K562 (cell line): ENCODE measurements at regions not wholly inside any gene's neighbourhood (a gene's known extent, or its start where the extent isn't known, plus 50 kb on each side); places are given as distances from the start of the nearest gene placed in this dataset.

Experiments
- ATAC-seq: fragments of 200-7000 bp; cut with Tn5 transposase; 3 replicates; pipeline ENCODE4 v1.9.1; 2020; ENCODE audit warnings: moderate library complexity
- BruUV-seq: library from RNA; stranded (reverse); fragments of 400-500 nt; replicated peaks from 2 replicates; lab custom pipeline; 2021; lab: Mats Ljungman, UMichigan
- CTCF ChIA-PET: fragments of 300-600 bp; formaldehyde crosslinking; extraction: SDS; loops from one replicate; lab custom pipeline; 2021; ENCODE audit warnings: low intra/inter-chr PET ratio; lab: Yijun Ruan, JAX
- POLR2A ChIA-PET: fragments of 300-600, 350-650 bp; sonication (Branson Sonifier 250); formaldehyde crosslinking; extraction: SDS; loops from one replicate; lab custom pipeline; 2021; ENCODE audit warnings: antibody characterized with exemption, inconsistent platforms; lab: Yijun Ruan, JAX
- DNase-seq, 4 experiments: peaks; one replicate each; pipeline versions ENCODE4 v3.0.0 to v3.0.0-alpha.2; 2011 to 2018; ENCODE audit warnings: low spot score in 3 of 4, mixed read lengths in 3 of 4; ENCODE audit errors: extremely low read depth in 1 of 4
- FAIRE-seq: peaks from 2 replicates; lab custom pipeline; 2011; peaks lifted over from hg19 to GRCh38; lab: Jason Lieb, UNC
- H2AFZ ChIP-seq: 2 replicates; pipeline ENCODE4 v1.6.0; 2011; ENCODE audit warnings: low read depth, low read length, control low read depth, inconsistent platforms
- H3K27ac ChIP-seq: fragments of 200-600 bp; 3 replicates; pipeline ENCODE4 v1.8.0; 2011; ENCODE audit warnings: low read depth, mild to moderate bottlenecking, control low read depth, inconsistent platforms, low read length, moderate library complexity, mixed read lengths; ENCODE audit errors: extremely low read depth
- H3K27me3 ChIP-seq, 2 experiments: fragments of 300-600 bp in 1 of 2; 2 replicates in 1 of 2; 3 replicates in 1 of 2; pipeline versions ENCODE4 v1.6.0 to v1.8.0; 2011; ENCODE audit warnings: inconsistent platforms in 2 of 2, low read length in 2 of 2, mild to moderate bottlenecking in 1 of 2, mixed read lengths in 1 of 2, moderate library complexity in 1 of 2; ENCODE audit not compliant: control insufficient read depth in 2 of 2, insufficient read depth in 2 of 2
- H3K36me3 ChIP-seq: fragments of 300-600 bp; 3 replicates; pipeline ENCODE4 v1.8.0; 2011; ENCODE audit warnings: mild to moderate bottlenecking, low read length, inconsistent platforms; ENCODE audit not compliant: control insufficient read depth, insufficient read depth
- H3K4me1 ChIP-seq, 2 experiments: fragments of 200-600 bp in 1 of 2; replicated peaks in 1 of 2; 2 replicates in 1 of 2; 3 replicates in 1 of 2; pipeline versions ENCODE4 v1.5.1 to v1.8.0; 2011; ENCODE audit warnings: inconsistent platforms in 2 of 2, low read length in 2 of 2, mild to moderate bottlenecking in 1 of 2, mixed read lengths in 1 of 2, moderate library complexity in 1 of 2; ENCODE audit not compliant: control insufficient read depth in 2 of 2, insufficient read depth in 2 of 2
- H3K4me2 ChIP-seq: 2 replicates; pipeline ENCODE4 v1.6.1; 2011; ENCODE audit warnings: low read length, control low read depth, inconsistent platforms, mixed read lengths; ENCODE audit not compliant: insufficient read depth
- H3K4me3 ChIP-seq: fragments of 200-600 bp; sonication (generic), shearing (Covaris generic); 2 replicates; pipeline ENCODE4 v1.5.1; 2016; ENCODE audit warnings: control low read depth, inconsistent platforms
- H3K79me2 ChIP-seq: fragments of 200-600 bp; 3 replicates; pipeline ENCODE4 v1.8.0; 2011; ENCODE audit warnings: low read length, inconsistent platforms; ENCODE audit not compliant: control insufficient read depth, insufficient read depth
- H3K9ac ChIP-seq, 2 experiments: 2 replicates each; pipeline versions ENCODE4 v1.6.0 to v1.6.1; 2011; ENCODE audit warnings: low read depth in 2 of 2, low read length in 2 of 2, control low read depth in 1 of 2, inconsistent platforms in 1 of 2, mild to moderate bottlenecking in 1 of 2, mixed read lengths in 1 of 2; ENCODE audit not compliant: insufficient read depth in 1 of 2
- H3K9me1 ChIP-seq: one replicate; pipeline ENCODE4 v1.6.0; 2011; ENCODE audit warnings: inconsistent platforms, mild to moderate bottlenecking, low read length, moderate library complexity; ENCODE audit not compliant: control insufficient read depth, insufficient read depth
- H3K9me3 ChIP-seq: replicated peaks from 2 replicates; pipeline ENCODE4 v1.5.1; 2011; ENCODE audit warnings: low read depth, low read length, inconsistent platforms; ENCODE audit not compliant: control insufficient read depth, insufficient read depth
- H4K20me1 ChIP-seq: replicated peaks from 2 replicates; pipeline ENCODE4 v1.6.1; 2011; ENCODE audit warnings: low read length, inconsistent platforms, mixed read lengths; ENCODE audit not compliant: control insufficient read depth, insufficient read depth
- BMI1 ChIP-seq: fragments of 150-350 bp; IDR thresholded peaks from 2 replicates; pipeline ENCODE4 v1.6.1; 2014; ENCODE audit warnings: low read length
- BRF1 ChIP-seq: IDR thresholded peaks from 3 replicates; pipeline ENCODE4 v1.6.1; 2011; ENCODE audit warnings: borderline replicate concordance, mild to moderate bottlenecking; ENCODE audit not compliant: insufficient read length; ENCODE audit errors: extremely low read depth
- FOXJ3 ChIP-seq: sonication (generic); formaldehyde crosslinking; IDR thresholded peaks from 2 replicates; pipeline ENCODE4 v1.4.0; 2020; ENCODE audit warnings: mild to moderate bottlenecking, missing genetic modification reagents
- MAFK ChIP-seq: IDR thresholded peaks from 2 replicates; pipeline ENCODE4 v1.6.1; 2011; ENCODE audit warnings: low read length, improper control_type of control experiment
- PHTF2 ChIP-seq: fragments of 250-450 bp; sonication (Bioruptor Pico); IDR thresholded peaks from 2 replicates; pipeline ENCODE4 v1.5.0; 2021; ENCODE audit warnings: mild to moderate bottlenecking
- SIRT6 ChIP-seq: IDR thresholded peaks from one replicate; pipeline ENCODE4 v1.6.1; 2012; ENCODE audit warnings: low read depth, mild to moderate bottlenecking, control low read depth, inconsistent platforms, low read length, moderate library complexity
- ZC3H4 ChIP-seq: sonication (generic); formaldehyde crosslinking; IDR thresholded peaks from 2 replicates; pipeline ENCODE4 v1.9.0; 2021; ENCODE audit warnings: missing genetic modification reagents, borderline replicate concordance
- ZNF431 ChIP-seq: sonication (generic); formaldehyde crosslinking; IDR thresholded peaks from 2 replicates; pipeline ENCODE4 v1.8.0; 2022; ENCODE audit warnings: mild to moderate bottlenecking, missing genetic modification reagents
- ZSCAN32 ChIP-seq: fragments of 450-650 bp; formaldehyde crosslinking; IDR thresholded peaks from 2 replicates; pipeline ENCODE4 v1.4.0; 2020; ENCODE audit warnings: mild to moderate bottlenecking, moderate library complexity
- WGBS: fragments of 100-300 bp; shearing (Covaris generic); methylation state at CpG from one replicate; pipeline ENCODE4 v1.1.6; 2016; ENCODE audit warnings: low coverage, mixed read lengths; ENCODE audit not compliant: insufficient coverage; ENCODE audit errors: missing lambda C conversion rate; 5-methylcytosine and 5-hydroxymethylcytosine counted together
- in situ Hi-C: fragments of 300-500 bp; cut with MboI; formaldehyde crosslinking; loops from 4 replicates; pipeline ENCODE4 v1.15.0; 2018; ENCODE audit warnings: inconsistent platforms, mixed read lengths
- intact Hi-C: fragments of 100-400 bp; cut with micrococcal nuclease; formaldehyde crosslinking; loops from 2 replicates; pipeline ENCODE4 v1.14.2; 2022
- TF ChIP-seq, protein P1 (sequence below): fragments of 250-450 bp; sonication (Bioruptor Pico); IDR thresholded peaks from 2 replicates; pipeline ENCODE4 v1.4.0; 2020; ENCODE audit warnings: mild to moderate bottlenecking

- in situ Hi-C loops (no loop called here), intact Hi-C loops (no loop called here)
- Histone ChIP-seq H3K9me3 (peaks cover 1% of the 10 kb centered on the region; the same call in 1 of the 2 replicates), H3K79me2 (no peaks in the 10 kb centered on the region), H3K9ac (no peak overlapping the region), H4K20me1 (no peaks in the 10 kb centered on the region), H3K4me1 (no peaks in the 10 kb centered on the region), H3K4me2 (no peak overlapping the region), H3K27ac (no peak overlapping the region), H3K36me3 (no peaks in the 10 kb centered on the region), H3K4me3 (no peak overlapping the region), H3K9me1 (no peaks in the 10 kb centered on the region), H3K27me3 (no peaks in the 10 kb centered on the region), H2AFZ (no peak overlapping the region)
- WGBS, result 0% methylated on average over 2 of the region's 2 CpGs
- FAIRE-seq (no peak), ATAC-seq (no peak), DNase-seq (no peak)
- no peak for TF ChIP-seq PHTF2 (CRISPR knock-in tag)
- TF ChIP-seq, protein P1, sequence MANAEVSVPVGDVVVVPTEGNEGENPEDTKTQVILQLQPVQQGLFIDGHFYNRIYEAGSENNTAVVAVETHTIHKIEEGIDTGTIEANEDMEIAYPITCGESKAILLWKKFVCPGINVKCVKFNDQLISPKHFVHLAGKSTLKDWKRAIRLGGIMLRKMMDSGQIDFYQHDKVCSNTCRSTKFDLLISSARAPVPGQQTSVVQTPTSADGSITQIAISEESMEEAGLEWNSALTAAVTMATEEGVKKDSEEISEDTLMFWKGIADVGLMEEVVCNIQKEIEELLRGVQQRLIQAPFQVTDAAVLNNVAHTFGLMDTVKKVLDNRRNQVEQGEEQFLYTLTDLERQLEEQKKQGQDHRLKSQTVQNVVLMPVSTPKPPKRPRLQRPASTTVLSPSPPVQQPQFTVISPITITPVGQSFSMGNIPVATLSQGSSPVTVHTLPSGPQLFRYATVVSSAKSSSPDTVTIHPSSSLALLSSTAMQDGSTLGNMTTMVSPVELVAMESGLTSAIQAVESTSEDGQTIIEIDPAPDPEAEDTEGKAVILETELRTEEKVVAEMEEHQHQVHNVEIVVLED, result no peak
- TF ChIP-seq BRF1, result no peak
- no peak for TF ChIP-seq FOXJ3 (CRISPR knock-in tag)
- TF ChIP-seq SIRT6, result no peak
- no peak for TF ChIP-seq BMI1
- TF ChIP-seq ZSCAN32 (CRISPR knock-in tag), result no peak
- TF ChIP-seq ZC3H4 (CRISPR knock-in tag), result no peak
- TF ChIP-seq ZNF431, result no peak
- TF ChIP-seq MAFK, result no peak
- ChIA-PET CTCF (no interaction called here), POLR2A (no interaction called here)
- BruUV-seq, result no TSS peak
Measured at GRCh38 chr6:9408402-9409117, 973.2 kb upstream of the SLC35B3 start.
